ENCODE measurements at regions not wholly inside any gene's neighbourhood (a gene's known extent, or its start where the extent isn't known, plus 50 kb on each side); places are given as distances from the start of the nearest gene placed in this dataset.

DNA sequence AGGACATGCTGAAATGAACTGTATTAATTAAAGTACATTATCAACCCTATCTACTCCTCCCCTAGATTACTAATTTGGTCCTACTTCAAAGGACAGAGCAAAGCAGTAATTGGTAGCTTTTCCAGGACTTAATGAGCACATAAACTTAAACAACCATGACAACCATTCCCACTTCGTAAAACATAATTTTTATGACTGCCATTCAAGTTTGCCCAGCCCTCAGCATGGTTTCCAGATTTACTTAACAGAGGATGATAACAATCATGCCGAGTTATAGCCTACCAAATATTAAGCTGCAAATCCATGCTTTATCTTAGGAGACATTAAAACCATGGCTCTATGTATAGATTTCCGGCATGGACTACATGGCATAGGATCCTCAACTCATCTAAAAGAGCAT is 401.1 kb upstream of the CHAC2 start:
- TF ChIP-seq, protein P1, sequence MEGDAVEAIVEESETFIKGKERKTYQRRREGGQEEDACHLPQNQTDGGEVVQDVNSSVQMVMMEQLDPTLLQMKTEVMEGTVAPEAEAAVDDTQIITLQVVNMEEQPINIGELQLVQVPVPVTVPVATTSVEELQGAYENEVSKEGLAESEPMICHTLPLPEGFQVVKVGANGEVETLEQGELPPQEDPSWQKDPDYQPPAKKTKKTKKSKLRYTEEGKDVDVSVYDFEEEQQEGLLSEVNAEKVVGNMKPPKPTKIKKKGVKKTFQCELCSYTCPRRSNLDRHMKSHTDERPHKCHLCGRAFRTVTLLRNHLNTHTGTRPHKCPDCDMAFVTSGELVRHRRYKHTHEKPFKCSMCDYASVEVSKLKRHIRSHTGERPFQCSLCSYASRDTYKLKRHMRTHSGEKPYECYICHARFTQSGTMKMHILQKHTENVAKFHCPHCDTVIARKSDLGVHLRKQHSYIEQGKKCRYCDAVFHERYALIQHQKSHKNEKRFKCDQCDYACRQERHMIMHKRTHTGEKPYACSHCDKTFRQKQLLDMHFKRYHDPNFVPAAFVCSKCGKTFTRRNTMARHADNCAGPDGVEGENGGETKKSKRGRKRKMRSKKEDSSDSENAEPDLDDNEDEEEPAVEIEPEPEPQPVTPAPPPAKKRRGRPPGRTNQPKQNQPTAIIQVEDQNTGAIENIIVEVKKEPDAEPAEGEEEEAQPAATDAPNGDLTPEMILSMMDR (optimal IDR thresholded peaks at IDR 0.05 in 1 of 3, IDR thresholded peaks at IDR 0.05 in 1 of 3, conservative IDR thresholded peaks at IDR 0.05 in 1 of 3; ENCODE audit: extremely low read depth in 1 of 3, insufficient read depth in 2 of 3, low read length in 3 of 3) = no peak
- TF ChIP-seq EZH2 (IDR thresholded peaks at IDR 0.05; ENCODE audit: low read length) = no peak
